Loucy (cell line): ENCODE measurements at regions not wholly inside any gene's neighbourhood (a gene's known extent, or its start where the extent isn't known, plus 50 kb on each side); places are given as distances from the start of the nearest gene placed in this dataset.

ENCODE experiments used
- CTCF ChIP-seq: fragments of 200-600 bp; sonication (generic); conservative IDR thresholded peaks from 2 replicates; pipeline ENCODE4 v1.5.1; 2014; ENCODE audit warnings: mild to moderate bottlenecking, antibody characterized with exemption, low read length
- EZH2phosphoT487 ChIP-seq: fragments of 200-600 bp; IDR thresholded peaks from 2 replicates; pipeline ENCODE4 v1.6.1; 2018; ENCODE audit warnings: antibody characterized with exemption, mild to moderate bottlenecking, moderate library complexity, borderline replicate concordance

GRCh38 chr9:17009071-17009470, 125.8 kb upstream of the CNTLN start:
- TF ChIP-seq CTCF (no peak), EZH2phosphoT487 (no peak)
